ENCODE measurements at regions not wholly inside any gene's neighbourhood (a gene's known extent, or its start where the extent isn't known, plus 50 kb on each side); places are given as distances from the start of the nearest gene placed in this dataset.

DNA sequence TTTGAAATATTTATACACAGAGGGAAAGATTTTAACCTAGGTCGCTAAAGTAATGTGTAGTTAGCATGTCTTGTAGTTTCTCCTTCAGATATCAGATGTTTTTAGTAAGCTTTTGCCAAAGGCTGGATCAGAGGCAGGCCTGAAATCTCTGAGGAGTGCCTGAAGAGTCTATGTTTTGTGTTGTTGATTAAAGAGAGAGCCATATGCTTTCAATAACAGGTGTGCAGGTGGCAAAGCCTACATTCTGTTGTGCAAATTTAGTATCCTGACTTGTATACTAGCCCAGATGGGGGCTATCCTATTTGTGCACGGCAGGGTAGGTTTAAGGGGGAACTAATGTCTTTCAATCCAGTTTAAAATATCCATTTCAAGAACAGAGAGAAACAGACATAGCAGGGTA, 167.1 kb upstream of the ATXN1 start:
- H3K9me3 Mint-ChIP-seq = peaks cover 0 to 9% (median 0%) of the 10 kb centered on the region in 3 donors
- H3K36me3 Mint-ChIP-seq = no peaks in the 10 kb centered on the region
- H3K4me1 Mint-ChIP-seq = no peaks in the 10 kb centered on the region
- no peak overlapping the region for H3K27ac Mint-ChIP-seq
- no peak overlapping the region for H3K4me3 Mint-ChIP-seq
- peaks cover 3% of the 10 kb centered on the region for H3K27me3 Mint-ChIP-seq

DNA sequence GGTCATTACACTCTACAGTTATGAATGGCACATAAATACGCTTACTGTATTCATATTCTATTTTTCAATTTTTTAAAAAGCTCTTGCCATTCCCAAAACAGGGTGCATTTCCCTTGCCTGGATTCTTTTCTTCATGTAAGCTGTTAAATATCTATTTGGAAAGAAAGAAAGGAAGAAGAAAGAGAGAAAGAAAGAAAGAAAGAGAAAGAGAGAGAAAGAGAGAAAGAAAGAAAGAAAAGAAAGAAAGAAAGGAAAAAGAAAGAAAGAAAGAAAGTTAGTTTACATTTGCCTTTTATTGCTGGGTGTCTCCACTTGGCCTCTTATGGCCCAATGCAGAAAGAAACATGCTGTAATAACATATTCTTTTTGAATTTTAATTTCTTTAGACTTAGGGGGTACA, 165.9 kb upstream of the ATXN1 start:
- no peak overlapping the region for H3K4me3 Mint-ChIP-seq
- H3K36me3 Mint-ChIP-seq = no peaks in the 10 kb centered on the region
- H3K27me3 Mint-ChIP-seq = peaks cover 2% of the 10 kb centered on the region
- peaks cover 0 to 9% (median 0%) of the 10 kb centered on the region in 3 donors for H3K9me3 Mint-ChIP-seq
- H3K4me1 Mint-ChIP-seq = no peaks in the 10 kb centered on the region
- no peak overlapping the region for H3K27ac Mint-ChIP-seq

DNA sequence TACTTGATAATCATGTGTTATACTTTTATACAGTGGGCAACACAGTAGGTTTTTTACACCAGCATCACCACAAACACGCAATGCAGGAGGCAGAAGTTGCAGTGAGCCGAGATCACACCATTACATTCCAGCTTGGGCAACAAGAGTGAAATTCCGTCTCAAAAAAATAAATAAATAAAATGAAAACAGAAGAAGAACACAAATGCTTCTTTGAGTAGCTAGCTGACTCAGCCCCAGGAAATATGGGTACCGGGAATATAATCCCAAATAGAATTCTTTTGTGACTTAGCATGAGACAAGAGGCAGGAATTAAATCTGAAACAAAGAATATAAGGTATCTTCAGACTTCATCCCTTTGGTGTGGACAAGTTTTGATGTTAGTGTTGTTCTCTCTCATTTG, 164.2 kb upstream of the ATXN1 start:
- H3K27me3 Mint-ChIP-seq = no peaks in the 10 kb centered on the region
- no peak overlapping the region for H3K4me3 Mint-ChIP-seq
- H3K27ac Mint-ChIP-seq = no peak overlapping the region
- H3K36me3 Mint-ChIP-seq = no peaks in the 10 kb centered on the region
- H3K4me1 Mint-ChIP-seq = no peaks in the 10 kb centered on the region
- H3K9me3 Mint-ChIP-seq = peaks cover 0 to 4% (median 2%) of the 10 kb centered on the region in 3 donors

DNA sequence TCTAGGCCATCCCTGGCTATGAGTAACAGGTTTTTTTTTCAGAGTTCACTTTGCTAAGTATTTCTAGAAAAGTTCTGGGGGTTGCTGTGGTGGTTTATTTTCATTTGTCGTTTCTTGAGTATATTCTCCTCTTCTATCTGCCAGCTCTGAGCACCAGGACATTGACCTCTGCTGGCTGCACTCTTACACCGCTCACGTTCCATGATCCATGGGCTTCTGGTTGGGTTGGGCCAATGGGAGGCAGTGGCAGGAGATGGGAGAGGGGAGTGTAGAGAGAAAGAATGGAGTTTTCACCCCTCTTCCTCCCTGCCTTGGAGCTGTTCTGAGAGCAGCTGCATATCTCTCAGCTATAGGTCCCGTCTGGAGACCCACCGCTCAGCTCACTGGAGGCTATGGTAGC, 161.0 kb upstream of the ATXN1 start:
- peaks cover 0 to 4% (median 2%) of the 10 kb centered on the region in 3 donors for H3K9me3 Mint-ChIP-seq
- peaks cover 4% of the 10 kb centered on the region for H3K27me3 Mint-ChIP-seq
- H3K4me1 Mint-ChIP-seq = no peaks in the 10 kb centered on the region
- H3K4me3 Mint-ChIP-seq = no peak overlapping the region
- H3K36me3 Mint-ChIP-seq = no peaks in the 10 kb centered on the region
- H3K27ac Mint-ChIP-seq = no peak overlapping the region

DNA sequence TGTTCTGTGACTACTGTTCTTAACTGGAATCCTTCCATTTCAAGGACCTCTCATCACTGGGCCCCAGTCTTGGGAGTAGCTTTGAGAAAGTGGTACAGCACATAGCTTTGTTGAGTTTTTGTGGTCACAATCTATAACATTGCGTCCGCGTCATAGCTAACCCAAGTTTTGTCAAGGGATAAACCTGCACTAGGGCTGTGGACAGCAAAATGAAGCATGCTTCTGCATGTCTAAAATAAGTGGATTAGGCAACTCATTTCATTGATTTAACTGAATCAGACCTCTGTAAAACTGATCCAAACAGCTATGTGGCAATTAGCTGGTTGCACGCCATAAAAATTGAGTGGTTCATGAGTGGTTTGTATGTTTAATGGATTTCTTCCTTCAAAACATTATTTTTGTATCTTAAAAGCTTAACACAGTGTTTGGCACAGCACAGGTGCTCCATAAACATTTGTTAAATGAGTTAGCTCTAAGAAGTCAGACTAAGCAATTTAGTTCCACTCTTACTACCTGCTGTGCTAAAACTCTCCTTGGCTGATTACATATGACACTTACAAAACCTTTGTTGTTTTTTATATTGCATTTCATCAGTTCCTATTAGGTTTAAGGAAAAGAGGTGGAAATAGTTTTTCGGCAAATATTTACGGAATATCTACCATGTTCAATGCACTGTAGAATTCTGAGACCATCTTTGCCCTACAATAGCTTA, 160.3 kb upstream of the ATXN1 start:
- H3K27me3 Mint-ChIP-seq = peaks cover 4% of the 10 kb centered on the region
- H3K4me3 Mint-ChIP-seq = no peak overlapping the region
- H3K27ac Mint-ChIP-seq = no peak overlapping the region
- H3K9me3 Mint-ChIP-seq = peaks cover 0 to 4% (median 2%) of the 10 kb centered on the region in 3 donors
- H3K4me1 Mint-ChIP-seq = no peaks in the 10 kb centered on the region
- no peaks in the 10 kb centered on the region for H3K36me3 Mint-ChIP-seq

DNA sequence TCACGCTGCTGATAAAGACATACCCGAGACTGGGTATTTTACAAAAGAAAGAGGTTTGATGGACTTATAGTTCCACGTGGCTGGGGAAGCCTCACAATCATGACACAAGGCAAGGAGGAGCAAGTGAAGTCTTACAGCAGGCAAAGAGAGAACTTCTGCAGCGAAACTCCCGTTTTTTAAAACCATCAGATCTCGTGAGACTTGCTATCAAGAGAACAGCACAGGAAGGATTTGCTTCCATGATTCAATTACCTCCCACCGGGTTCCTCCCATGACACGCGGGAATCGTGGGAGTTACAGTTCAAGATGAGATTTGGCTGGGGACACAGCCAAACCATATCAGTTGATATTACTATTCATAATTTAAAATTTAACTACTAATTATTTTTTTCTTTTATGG, 157.3 kb upstream of the ATXN1 start:
- no peak overlapping the region for H3K27ac Mint-ChIP-seq
- peaks cover 4% of the 10 kb centered on the region for H3K27me3 Mint-ChIP-seq
- no peaks in the 10 kb centered on the region for H3K4me1 Mint-ChIP-seq
- no peaks in the 10 kb centered on the region for H3K36me3 Mint-ChIP-seq
- peaks cover 1 to 5% (median 2%) of the 10 kb centered on the region in 3 donors for H3K9me3 Mint-ChIP-seq
- no peak overlapping the region for H3K4me3 Mint-ChIP-seq

DNA sequence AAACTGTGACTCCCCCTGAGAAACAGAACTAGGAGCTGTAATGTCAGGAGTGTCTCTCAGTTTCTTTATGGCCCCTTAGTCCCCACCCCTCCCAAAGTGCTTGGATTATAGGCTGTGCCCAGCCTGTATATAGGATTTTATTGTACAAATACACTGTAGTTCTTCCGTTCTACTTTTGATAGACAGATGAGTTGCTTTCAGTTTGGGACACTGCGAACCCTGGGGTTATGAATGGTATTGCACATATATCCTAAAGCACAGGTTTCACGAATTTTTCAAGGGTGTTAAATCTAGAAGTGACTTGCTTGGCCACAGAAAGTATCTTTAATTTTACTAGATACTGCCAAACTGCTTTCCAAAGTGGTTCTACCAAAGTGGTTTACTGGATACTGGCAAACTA, 152.9 kb upstream of the ATXN1 start:
- H3K27me3 Mint-ChIP-seq = peaks cover 3% of the 10 kb centered on the region
- no peak overlapping the region for H3K27ac Mint-ChIP-seq
- no peaks in the 10 kb centered on the region for H3K4me1 Mint-ChIP-seq
- H3K9me3 Mint-ChIP-seq = peaks cover 2 to 22% (median 18%) of the 10 kb centered on the region in 3 donors
- H3K4me3 Mint-ChIP-seq = no peak overlapping the region
- no peaks in the 10 kb centered on the region for H3K36me3 Mint-ChIP-seq

DNA sequence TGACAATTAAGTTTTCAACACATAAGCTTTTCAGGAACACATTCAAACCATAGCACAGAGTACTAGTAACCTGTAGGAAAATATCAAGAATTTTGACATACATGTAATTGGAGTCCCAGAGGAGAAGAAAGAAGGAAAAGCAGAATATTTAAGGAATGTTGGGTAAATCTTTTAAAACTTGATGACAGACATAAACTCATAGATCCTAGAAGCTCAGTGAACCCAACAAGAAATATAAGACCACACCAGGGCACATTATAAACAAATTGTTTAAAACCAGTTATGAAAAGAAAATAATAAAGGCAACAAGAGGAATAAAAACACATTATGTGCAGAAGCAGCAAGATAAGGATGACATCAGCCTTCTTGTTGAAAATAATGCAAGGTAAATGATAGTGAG, 151.5 kb upstream of the ATXN1 start:
- Mint-ChIP-seq H3K36me3 (no peaks in the 10 kb centered on the region), H3K4me3 (no peak overlapping the region), H3K9me3 (peaks cover 2 to 22% (median 18%) of the 10 kb centered on the region in 3 donors), H3K27me3 (no peaks in the 10 kb centered on the region), H3K4me1 (no peaks in the 10 kb centered on the region), H3K27ac (no peak overlapping the region)

DNA sequence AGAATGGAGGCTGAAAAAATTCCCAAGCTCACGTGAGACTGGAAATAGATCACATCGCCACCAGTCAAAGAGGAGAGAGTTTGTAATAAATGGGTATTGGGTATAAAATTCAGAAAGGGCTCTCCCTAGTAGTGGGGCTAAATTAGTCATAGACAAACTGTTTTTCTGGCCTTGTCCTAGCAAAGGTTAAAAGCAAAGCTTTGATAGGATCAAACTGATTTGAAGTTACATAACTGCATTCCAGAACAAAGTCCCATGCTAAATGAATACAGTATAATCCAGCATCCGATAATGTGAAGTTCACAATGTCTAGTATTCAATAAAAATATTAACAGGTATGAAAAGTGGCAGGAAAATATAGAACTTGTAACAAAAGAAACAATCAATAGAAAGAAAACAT, 149.8 kb upstream of the ATXN1 start:
- Mint-ChIP-seq H3K4me3 (no peak overlapping the region), H3K4me1 (no peaks in the 10 kb centered on the region), H3K27ac (no peak overlapping the region), H3K36me3 (no peaks in the 10 kb centered on the region), H3K27me3 (no peaks in the 10 kb centered on the region), H3K9me3 (peaks cover 2 to 22% (median 18%) of the 10 kb centered on the region in 3 donors)

DNA sequence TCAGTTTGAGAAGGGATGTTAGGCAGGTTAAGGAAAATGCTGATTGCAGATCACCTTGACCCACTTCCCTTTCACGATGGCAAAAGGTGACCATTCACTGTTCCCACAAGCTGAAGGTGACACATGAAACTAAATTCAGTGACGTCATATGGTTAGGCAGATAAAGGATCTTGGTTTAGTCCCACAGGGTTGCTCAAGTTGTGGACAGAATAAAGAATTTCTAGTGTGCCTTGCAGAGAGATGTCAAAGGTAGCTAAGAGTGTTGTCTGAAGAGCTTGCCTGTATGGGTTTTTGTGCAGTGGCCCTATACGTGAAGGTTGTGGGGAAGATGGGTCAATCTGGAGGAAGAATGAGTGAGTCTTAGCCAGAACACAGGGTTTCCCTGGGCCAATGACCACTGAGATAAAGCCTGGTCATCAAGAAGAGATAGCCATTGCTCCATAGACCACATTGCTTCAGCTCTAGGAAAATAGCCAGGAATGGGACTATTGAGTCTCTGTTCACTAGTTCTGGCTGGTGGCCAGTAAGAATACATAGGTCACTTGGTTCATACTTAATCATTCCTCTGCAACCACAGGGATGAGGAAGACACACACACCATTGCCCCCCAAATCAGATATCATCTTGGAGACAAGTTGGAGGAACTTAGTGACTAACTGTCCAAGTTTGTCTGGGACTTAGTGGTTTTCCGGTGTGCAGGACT, 148.5 kb upstream of the ATXN1 start:
- Mint-ChIP-seq H3K27me3 (no peaks in the 10 kb centered on the region), H3K4me3 (no peak overlapping the region), H3K27ac (no peak overlapping the region), H3K9me3 (peaks cover 2 to 22% (median 16%) of the 10 kb centered on the region in 3 donors), H3K36me3 (no peaks in the 10 kb centered on the region), H3K4me1 (no peaks in the 10 kb centered on the region)

DNA sequence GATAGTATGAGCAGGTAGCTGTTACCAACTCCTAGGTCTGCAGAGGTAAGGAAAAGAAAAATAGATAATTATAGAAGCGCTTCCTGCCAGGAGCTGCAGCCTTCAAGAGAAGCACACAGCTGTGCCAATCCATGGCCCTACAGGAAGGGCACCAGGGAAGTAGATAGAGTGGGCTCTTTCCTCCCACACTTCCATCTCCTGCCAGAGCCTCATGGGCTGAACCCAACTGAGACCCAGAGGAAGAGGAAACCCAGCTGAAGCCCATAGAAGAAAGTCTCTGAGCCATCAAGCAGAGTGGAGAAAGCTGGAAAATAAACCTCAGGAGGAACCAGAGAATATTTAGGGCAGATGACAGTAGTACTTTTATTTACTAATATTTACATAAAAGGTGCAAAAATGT, 146.7 kb upstream of the ATXN1 start:
- Mint-ChIP-seq H3K36me3 (no peaks in the 10 kb centered on the region), H3K9me3 (peaks cover 2 to 15% (median 12%) of the 10 kb centered on the region in 3 donors), H3K4me3 (no peak overlapping the region), H3K27me3 (peaks cover 5% of the 10 kb centered on the region), H3K27ac (no peak overlapping the region), H3K4me1 (no peaks in the 10 kb centered on the region)

DNA sequence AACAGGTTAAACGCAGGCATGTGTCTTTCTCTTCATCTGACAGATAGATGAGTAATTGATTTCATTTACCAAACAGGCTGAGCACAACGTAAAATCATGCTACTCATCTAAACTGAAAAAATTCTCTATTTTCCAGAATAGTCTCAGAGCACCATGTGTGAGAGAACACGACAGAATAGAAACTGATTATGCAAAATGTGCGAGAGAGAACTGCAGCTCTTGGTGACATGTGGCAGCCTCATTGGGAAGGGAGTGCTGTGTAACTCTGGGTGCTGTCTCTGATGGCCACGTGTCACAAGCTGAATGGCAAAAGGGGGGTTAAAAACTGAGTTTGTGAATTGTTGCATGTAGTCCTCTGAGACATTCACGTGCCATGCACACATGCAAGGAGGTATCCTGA, 143.7 kb upstream of the ATXN1 start:
- peaks cover 0 to 1% (median 0%) of the 10 kb centered on the region in 3 donors for H3K9me3 Mint-ChIP-seq
- no peaks in the 10 kb centered on the region for H3K4me1 Mint-ChIP-seq
- H3K27me3 Mint-ChIP-seq = peaks cover 5% of the 10 kb centered on the region
- H3K36me3 Mint-ChIP-seq = no peaks in the 10 kb centered on the region
- no peak overlapping the region for H3K4me3 Mint-ChIP-seq
- no peak overlapping the region for H3K27ac Mint-ChIP-seq

DNA sequence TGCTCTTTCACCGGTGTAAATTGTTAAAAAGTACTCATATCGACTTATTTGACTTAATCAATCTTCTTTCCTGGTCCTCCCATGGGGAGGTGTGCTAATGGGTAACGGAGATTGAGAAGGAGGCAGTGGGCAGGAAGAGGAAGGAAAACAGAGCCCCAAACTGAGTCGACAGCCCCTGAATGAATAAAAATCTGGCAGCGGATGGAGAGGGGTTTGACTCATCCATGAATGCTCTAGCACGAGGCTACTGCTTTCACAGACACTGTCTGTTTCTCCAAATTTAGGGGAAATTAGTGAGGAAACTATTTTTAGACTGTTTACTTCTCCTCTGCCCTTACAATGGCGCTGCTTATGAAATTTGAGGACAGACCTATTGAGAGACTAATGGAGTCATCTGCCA, 142.2 kb upstream of the ATXN1 start:
- no peaks in the 10 kb centered on the region for H3K36me3 Mint-ChIP-seq
- H3K4me3 Mint-ChIP-seq = no peak overlapping the region
- no peak overlapping the region for H3K27ac Mint-ChIP-seq
- H3K9me3 Mint-ChIP-seq = peaks cover 0 to 1% (median 0%) of the 10 kb centered on the region in 3 donors
- H3K27me3 Mint-ChIP-seq = peaks cover 5% of the 10 kb centered on the region
- no peaks in the 10 kb centered on the region for H3K4me1 Mint-ChIP-seq

DNA sequence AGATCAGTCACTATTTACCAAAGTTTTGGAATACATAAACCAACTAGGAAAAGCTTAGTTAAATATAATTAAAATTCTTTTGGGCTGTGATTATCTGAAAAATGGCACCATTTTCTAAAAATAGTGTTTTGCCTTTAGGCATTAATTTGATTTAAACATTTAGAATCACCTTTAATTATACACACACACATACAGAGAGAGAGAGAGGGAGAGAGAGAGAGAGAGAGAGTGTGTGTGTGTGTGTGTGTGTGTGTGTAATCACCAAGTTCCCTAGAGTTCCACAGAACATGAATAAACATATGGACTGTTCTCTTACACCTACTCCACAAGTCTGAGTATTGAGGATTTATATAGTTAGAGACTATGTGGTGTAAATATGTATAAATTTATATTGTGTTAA, 141.2 kb upstream of the ATXN1 start:
- no peaks in the 10 kb centered on the region for H3K4me1 Mint-ChIP-seq
- H3K4me3 Mint-ChIP-seq = no peak overlapping the region
- no peak overlapping the region for H3K27ac Mint-ChIP-seq
- peaks cover 8% of the 10 kb centered on the region for H3K27me3 Mint-ChIP-seq
- H3K36me3 Mint-ChIP-seq = no peaks in the 10 kb centered on the region
- peaks cover 0 to 1% (median 0%) of the 10 kb centered on the region in 3 donors for H3K9me3 Mint-ChIP-seq

DNA sequence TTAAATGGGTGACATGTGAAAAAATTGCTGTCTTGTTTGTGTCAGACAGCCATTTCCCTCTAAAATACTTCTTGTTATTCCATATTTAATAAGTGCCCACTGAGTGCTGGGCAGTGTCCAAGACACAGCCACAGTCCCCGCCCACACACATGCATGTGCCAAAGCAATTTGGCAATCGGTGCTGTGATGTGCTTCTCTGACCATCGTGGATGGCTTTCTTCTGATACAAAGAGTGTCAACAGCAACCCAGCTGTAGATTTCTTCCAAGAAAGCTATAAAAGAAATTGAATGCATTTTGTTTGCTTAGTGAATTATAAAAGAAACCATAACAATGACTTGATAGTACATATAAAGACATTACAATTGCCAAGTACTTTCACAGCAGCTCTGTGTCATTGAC, 140.5 kb upstream of the ATXN1 start:
- H3K36me3 Mint-ChIP-seq = no peaks in the 10 kb centered on the region
- peaks cover 10% of the 10 kb centered on the region for H3K27me3 Mint-ChIP-seq
- H3K9me3 Mint-ChIP-seq = peaks cover 0 to 1% (median 0%) of the 10 kb centered on the region in 3 donors
- H3K4me3 Mint-ChIP-seq = no peak overlapping the region
- H3K4me1 Mint-ChIP-seq = no peaks in the 10 kb centered on the region
- H3K27ac Mint-ChIP-seq = no peak overlapping the region

DNA sequence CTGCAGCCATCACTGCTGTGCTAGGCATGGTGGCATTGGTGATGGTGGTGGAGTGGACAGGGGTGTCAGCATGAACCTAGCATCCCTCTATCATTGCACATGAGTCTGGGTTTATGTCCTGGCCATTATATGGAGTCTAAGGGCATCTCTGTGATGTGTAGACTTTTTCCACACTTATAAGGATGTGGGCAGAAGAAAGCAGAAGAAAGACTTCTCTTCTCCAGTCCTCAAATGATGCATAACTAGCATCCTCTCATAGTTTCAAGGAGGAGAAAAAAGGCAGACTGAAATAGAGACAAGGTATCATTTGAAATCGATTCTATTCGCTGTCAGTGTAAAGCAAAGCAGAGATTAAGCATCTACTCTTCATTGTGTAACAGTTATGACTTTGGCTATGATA, 140.0 kb upstream of the ATXN1 start:
- H3K27me3 Mint-ChIP-seq = peaks cover 10% of the 10 kb centered on the region
- no peaks in the 10 kb centered on the region for H3K4me1 Mint-ChIP-seq
- H3K27ac Mint-ChIP-seq = no peak overlapping the region
- no peak overlapping the region for H3K4me3 Mint-ChIP-seq
- H3K9me3 Mint-ChIP-seq = peaks cover 0 to 1% (median 0%) of the 10 kb centered on the region in 3 donors
- no peaks in the 10 kb centered on the region for H3K36me3 Mint-ChIP-seq

Data from IgD-negative memory B cell (primary cell).